PC-3 (cell line): ENCODE measurements at regions not wholly inside any gene's neighbourhood (a gene's known extent, or its start where the extent isn't known, plus 50 kb on each side); places are given as distances from the start of the nearest gene placed in this dataset.

Experiments used
- ATAC-seq: fragments of 200-7000 bp; cut with Tn5 transposase; 2 replicates; pipeline ENCODE4 v1.9.1; 2020; ENCODE audit warnings: mild to moderate bottlenecking, moderate library complexity
- BruUV-seq: library from RNA; stranded (reverse); fragments of 400-500 nt; replicated peaks from 2 replicates; lab custom pipeline; 2021; lab: Mats Ljungman, UMichigan
- CTCF ChIA-PET: fragments of 300-600 bp; sonication (Branson Sonifier 250); formaldehyde crosslinking; loops from one replicate; lab custom pipeline; 2022; ENCODE audit warnings: antibody characterized with exemption; lab: Charles Lee
- POLR2A ChIA-PET: fragments of 300-600 bp; sonication (Branson Sonifier 250); formaldehyde crosslinking; loops from one replicate; lab custom pipeline; 2022; ENCODE audit warnings: antibody characterized with exemption; ENCODE audit not compliant: unreplicated experiment; lab: Charles Lee
- DNase-seq: peaks from one replicate; pipeline ENCODE4 v3.0.0-alpha.2; 2015
- H2AFZ ChIP-seq: fragments of 300-600 bp; sonication (generic); 2 replicates; pipeline ENCODE4 v1.6.0; 2016; ENCODE audit warnings: antibody characterized with exemption, low read length
- H3F3A ChIP-seq: fragments of 300-600 bp; sonication (generic); one replicate; pipeline ENCODE4 v1.6.0; 2017; ENCODE audit warnings: antibody characterized with exemption, low read length, control low read depth, mild to moderate bottlenecking; ENCODE audit not compliant: unreplicated experiment
- H3K27ac ChIP-seq: fragments of 300-600 bp; sonication (generic); 2 replicates; pipeline ENCODE4 v1.5.1; 2016; ENCODE audit warnings: mild to moderate bottlenecking, low read length
- H3K27me3 ChIP-seq: fragments of 300-600 bp; sonication (generic); 2 replicates; pipeline ENCODE4 v1.6.1; 2016; ENCODE audit warnings: low read length, mixed read lengths
- H3K36me3 ChIP-seq: fragments of 300-600 bp; sonication (generic); 2 replicates; pipeline ENCODE4 v1.6.1; 2016; ENCODE audit warnings: low read depth, mixed run types, low read length, mixed read lengths
- H3K4me1 ChIP-seq: fragments of 300-600 bp; sonication (generic); 2 replicates; pipeline ENCODE4 v1.5.1; 2016; ENCODE audit warnings: low read length; ENCODE audit not compliant: insufficient read depth
- H3K4me2 ChIP-seq: fragments of 300-600 bp; sonication (generic); 2 replicates; pipeline ENCODE4 v1.6.0; 2016; ENCODE audit warnings: low read length
- H3K4me3 ChIP-seq: fragments of 300-600 bp; sonication (generic); 2 replicates; pipeline ENCODE4 v1.5.1; 2016; ENCODE audit warnings: mild to moderate bottlenecking, low read length, mixed read lengths
- H3K79me2 ChIP-seq: fragments of 300-600 bp; sonication (generic); 2 replicates; pipeline ENCODE4 v1.6.1; 2017; ENCODE audit warnings: low read length, mixed read lengths
- H3K9ac ChIP-seq: fragments of 300-600 bp; sonication (generic); 2 replicates; pipeline ENCODE4 v1.6.0; 2016; ENCODE audit warnings: mild to moderate bottlenecking, low read length
- H3K9me2 ChIP-seq: fragments of 300-600 bp; sonication (generic); replicated peaks from 2 replicates; pipeline ENCODE4 v1.6.1; 2016; ENCODE audit warnings: mixed run types, low read length, mixed read lengths
- H3K9me3 ChIP-seq: fragments of 300-600 bp; sonication (generic); 2 replicates; pipeline ENCODE4 v1.6.1; 2016; ENCODE audit warnings: low read length, mixed read lengths
- H4K20me1 ChIP-seq: fragments of 300-600 bp; sonication (generic); 2 replicates; pipeline ENCODE4 v1.6.1; 2016; ENCODE audit warnings: low read length, mixed read lengths
- CTCF ChIP-seq: fragments of 300-600 bp; sonication (generic); conservative IDR thresholded peaks from 2 replicates; pipeline ENCODE4 v1.5.1; 2017; ENCODE audit warnings: antibody characterized with exemption, low read depth, mild to moderate bottlenecking, low read length
- EZH2 ChIP-seq: fragments of 300-600 bp; sonication (generic); IDR thresholded peaks from one replicate; pipeline ENCODE4 v1.6.1; 2017; ENCODE audit warnings: antibody characterized with exemption, mild to moderate bottlenecking, low read length; ENCODE audit not compliant: unreplicated experiment
- EZH2phosphoT487 ChIP-seq: fragments of 300-600 bp; sonication (generic); IDR thresholded peaks from 2 replicates; pipeline ENCODE4 v1.6.1; 2018; ENCODE audit warnings: mild to moderate bottlenecking, antibody characterized with exemption, low read length, borderline replicate concordance
- intact Hi-C: fragments of 100-400 bp; cut with micrococcal nuclease; formaldehyde crosslinking; loops from 2 replicates; pipeline ENCODE4 v1.9.0; 2023

GRCh38 chr2:15702452-15702851 is 110.8 kb downstream of the DDX1 start:
- H3K27me3 ChIP-seq = peaks cover 21% of the 10 kb centered on the region
- H3F3A ChIP-seq = no peaks in the 10 kb centered on the region
- no peaks in the 10 kb centered on the region for H3K9me3 ChIP-seq
- no peaks in the 10 kb centered on the region for H3K79me2 ChIP-seq
- CTCF ChIA-PET = no interaction called here
- POLR2A ChIA-PET = no interaction called here
- no peaks in the 10 kb centered on the region for H3K9me2 ChIP-seq
- DNase-seq (no peak), ATAC-seq (no peak)
- no peak overlapping the region for H2AFZ ChIP-seq
- no peaks in the 10 kb centered on the region for H4K20me1 ChIP-seq
- no TSS peak for BruUV-seq
- H3K4me2 ChIP-seq = no peak overlapping the region
- no peaks in the 10 kb centered on the region for H3K4me1 ChIP-seq
- H3K27ac ChIP-seq = no peak overlapping the region
- H3K9ac ChIP-seq = no peak overlapping the region
- no peaks in the 10 kb centered on the region for H3K36me3 ChIP-seq
- intact Hi-C loops = no loop called here
- TF ChIP-seq EZH2 = no peak
- H3K4me3 ChIP-seq = no peak overlapping the region

GRCh38 chr2:15703365-15703869 is 111.7 kb downstream of the DDX1 start:
- Histone ChIP-seq H3K27me3 (peaks cover 29% of the 10 kb centered on the region), H3F3A (no peaks in the 10 kb centered on the region), H4K20me1 (no peaks in the 10 kb centered on the region), H3K4me3 (no peak overlapping the region), H3K4me1 (no peaks in the 10 kb centered on the region), H2AFZ (no peak overlapping the region), H3K79me2 (no peaks in the 10 kb centered on the region), H3K27ac (no peak overlapping the region), H3K9ac (no peak overlapping the region), H3K9me3 (no peaks in the 10 kb centered on the region), H3K36me3 (no peaks in the 10 kb centered on the region), H3K4me2 (no peak overlapping the region), H3K9me2 (no peaks in the 10 kb centered on the region)
- ATAC-seq (no peak), DNase-seq (no peak)
- BruUV-seq = no TSS peak
- TF ChIP-seq EZH2phosphoT487 (no peak), CTCF (no peak), EZH2 (no peak)
- POLR2A ChIA-PET = no interaction called here
- CTCF ChIA-PET = no interaction called here
- intact Hi-C loops = no loop called here

- no peaks in the 10 kb centered on the region for H4K20me1 ChIP-seq
- no peak overlapping the region for H3K9ac ChIP-seq
- no peak overlapping the region for H3K4me3 ChIP-seq
- H3K27me3 ChIP-seq = peaks cover 30% of the 10 kb centered on the region
- no peak overlapping the region for H3K4me2 ChIP-seq
- intact Hi-C loops = no loop called here
- DNase-seq (no peak), ATAC-seq (no peak)
- TF ChIP-seq EZH2 (no peak), EZH2phosphoT487 (no peak), CTCF (no peak)
- H3K27ac ChIP-seq = no peak overlapping the region
- BruUV-seq = no TSS peak
- no peak overlapping the region for H2AFZ ChIP-seq
- no peaks in the 10 kb centered on the region for H3F3A ChIP-seq
- H3K4me1 ChIP-seq = no peaks in the 10 kb centered on the region
- no peaks in the 10 kb centered on the region for H3K79me2 ChIP-seq
- no peaks in the 10 kb centered on the region for H3K9me3 ChIP-seq
- no peaks in the 10 kb centered on the region for H3K36me3 ChIP-seq
- POLR2A ChIA-PET = no interaction called here
- CTCF ChIA-PET = no interaction called here
- H3K9me2 ChIP-seq = no peaks in the 10 kb centered on the region
Observed at GRCh38 chr2:15704086-15704787, 112.6 kb downstream of the DDX1 start.
